ENCODE measurements at regions not wholly inside any gene's neighbourhood (a gene's known extent, or its start where the extent isn't known, plus 50 kb on each side); places are given as distances from the start of the nearest gene placed in this dataset.

GRCh38 chr16:85278839-85279238, 166.6 kb upstream of the CIBAR2 start:
- TF ChIP-seq CTCF (conservative IDR thresholded peaks at IDR 0.05; ENCODE audit: low read depth, low read length), result no peak
- Histone ChIP-seq H3K9ac (no peak overlapping the region), H3K27me3 (ENCODE audit: insufficient read depth, low read depth) (peaks cover 95% of the 10 kb centered on the region), H3K4me2 (no peak overlapping the region), H3K27ac (no peak overlapping the region), H3K36me3 (ENCODE audit: insufficient read depth) (no peaks in the 10 kb centered on the region), H3K4me1 (ENCODE audit: low read depth, poor library complexity, severe bottlenecking) (no peaks in the 10 kb centered on the region), H2AFZ (ENCODE audit: low read depth) (no peak overlapping the region), H3K4me3 (IDR thresholded peaks at IDR 0.05; ENCODE audit: insufficient read depth, low read depth, low read length) (no peak overlapping the region), H4K20me1 (ENCODE audit: insufficient read depth) (no peaks in the 10 kb centered on the region; the same call in 1 of the 2 replicates), H3K79me2 (ENCODE audit: insufficient read depth, low read depth) (no peaks in the 10 kb centered on the region)

GRCh38 chr16:85279402-85279801, 167.1 kb upstream of the CIBAR2 start:
- no peak overlapping the region for H3K4me3 ChIP-seq (IDR thresholded peaks at IDR 0.05; ENCODE audit: insufficient read depth, low read depth, low read length)
- no peak overlapping the region for H3K9ac ChIP-seq
- no peaks in the 10 kb centered on the region; the same call in 1 of the 2 replicates for H4K20me1 ChIP-seq (ENCODE audit: insufficient read depth)
- no peaks in the 10 kb centered on the region for H3K4me1 ChIP-seq (ENCODE audit: low read depth, poor library complexity, severe bottlenecking)
- H3K36me3 ChIP-seq (ENCODE audit: insufficient read depth), result no peaks in the 10 kb centered on the region
- no peak for TF ChIP-seq CTCF (conservative IDR thresholded peaks at IDR 0.05; ENCODE audit: low read depth, low read length)
- H3K79me2 ChIP-seq (ENCODE audit: insufficient read depth, low read depth), result no peaks in the 10 kb centered on the region
- H3K27ac ChIP-seq, result no peak overlapping the region
- H3K27me3 ChIP-seq (ENCODE audit: insufficient read depth, low read depth), result peaks cover 96% of the 10 kb centered on the region
- no peak overlapping the region for H3K4me2 ChIP-seq
- H2AFZ ChIP-seq (ENCODE audit: low read depth), result no peak overlapping the region

- TF ChIP-seq CTCF (conservative IDR thresholded peaks at IDR 0.05; ENCODE audit: low read depth, low read length), result no peak
- Histone ChIP-seq H3K4me1 (ENCODE audit: low read depth, poor library complexity, severe bottlenecking) (no peaks in the 10 kb centered on the region), H3K4me2 (no peak overlapping the region), H3K9ac (no peak overlapping the region), H3K4me3 (IDR thresholded peaks at IDR 0.05; ENCODE audit: insufficient read depth, low read depth, low read length) (no peak overlapping the region), H2AFZ (ENCODE audit: low read depth) (no peak overlapping the region), H3K27me3 (ENCODE audit: insufficient read depth, low read depth) (peaks cover 96% of the 10 kb centered on the region), H4K20me1 (ENCODE audit: insufficient read depth) (no peaks in the 10 kb centered on the region; the same call in 1 of the 2 replicates), H3K27ac (no peak overlapping the region), H3K79me2 (ENCODE audit: insufficient read depth, low read depth) (no peaks in the 10 kb centered on the region), H3K36me3 (ENCODE audit: insufficient read depth) (no peaks in the 10 kb centered on the region)
Measured at GRCh38 chr16:85279825-85280545, 167.7 kb upstream of the CIBAR2 start.

- Histone ChIP-seq H3K79me2 (ENCODE audit: insufficient read depth, low read depth) (no peaks in the 10 kb centered on the region), H3K27ac (no peak overlapping the region), H3K36me3 (ENCODE audit: insufficient read depth) (no peaks in the 10 kb centered on the region), H3K9ac (no peak overlapping the region), H3K4me2 (no peak overlapping the region), H4K20me1 (ENCODE audit: insufficient read depth) (no peaks in the 10 kb centered on the region), H2AFZ (ENCODE audit: low read depth) (no peak overlapping the region), H3K4me1 (ENCODE audit: low read depth, poor library complexity, severe bottlenecking) (no peaks in the 10 kb centered on the region), H3K27me3 (ENCODE audit: insufficient read depth, low read depth) (peaks cover 99% of the 10 kb centered on the region), H3K4me3 (IDR thresholded peaks at IDR 0.05; ENCODE audit: insufficient read depth, low read depth, low read length) (no peak overlapping the region)
- no peak for TF ChIP-seq CTCF (conservative IDR thresholded peaks at IDR 0.05; ENCODE audit: low read depth, low read length)
Measured at GRCh38 chr16:85281181-85281580, 168.9 kb upstream of the CIBAR2 start.

Data from KMS-11 (cell line).